K562 (cell line): ENCODE measurements at regions not wholly inside any gene's neighbourhood (a gene's known extent, or its start where the extent isn't known, plus 50 kb on each side); places are given as distances from the start of the nearest gene placed in this dataset.

Source experiments
- ARID1B ChIP-seq: fragments of 450-650 bp; IDR thresholded peaks from 2 replicates; pipeline ENCODE4 v1.6.1; 2016; ENCODE audit warnings: antibody characterized with exemption, mild to moderate bottlenecking, inconsistent platforms
- DMBX1 ChIP-seq: fragments of 250-450 bp; sonication (Bioruptor Pico); IDR thresholded peaks from 2 replicates; pipeline ENCODE4 v1.8.0; 2022; ENCODE audit warnings: inconsistent platforms, mild to moderate bottlenecking, moderate library complexity, borderline replicate concordance
- HDAC3 ChIP-seq: fragments of 450-650 bp; IDR thresholded peaks from 2 replicates; pipeline ENCODE4 v1.6.1; 2018; ENCODE audit warnings: borderline replicate concordance, mild to moderate bottlenecking, moderate library complexity; ENCODE audit not compliant: partially characterized antibody
- HMGN3 ChIP-seq: IDR thresholded peaks from 2 replicates; pipeline ENCODE4 v1.6.1; 2011; ENCODE audit warnings: borderline replicate concordance, low read depth, mild to moderate bottlenecking, mixed read lengths, low read length; ENCODE audit not compliant: insufficient read length; ENCODE audit errors: extremely low read depth
- JUND ChIP-seq, 2 experiments: IDR thresholded peaks; 2 replicates in 1 of 2; 3 replicates in 1 of 2; pipeline ENCODE4 v1.6.1; 2011; ENCODE audit warnings: borderline replicate concordance in 2 of 2, low read depth in 2 of 2, low read length in 2 of 2, improper control_type of control experiment in 1 of 2, missing biosample characterization in 1 of 2, missing genetic modification characterization in 1 of 2, missing genetic modification reagents in 1 of 2
- KDM2B ChIP-seq: fragments of 250-450 bp; sonication (Bioruptor Pico); IDR thresholded peaks from 2 replicates; pipeline ENCODE4 v1.8.0; 2021; ENCODE audit warnings: mild to moderate bottlenecking, moderate library complexity
- NFATC3 ChIP-seq: fragments of 450-650 bp; IDR thresholded peaks from 2 replicates; pipeline ENCODE4 v1.6.1; 2017; ENCODE audit warnings: mild to moderate bottlenecking
- TEAD4 ChIP-seq, 2 experiments: sonication (generic) in 1 of 2; formaldehyde crosslinking in 1 of 2; IDR thresholded peaks; 2 replicates each; pipeline versions ENCODE4 v1.6.1 to v1.8.0; 2012 to 2022; ENCODE audit warnings: borderline replicate concordance in 1 of 2, inconsistent platforms in 1 of 2, low read length in 1 of 2, mild to moderate bottlenecking in 1 of 2, missing genetic modification reagents in 1 of 2
- XRCC4 ChIP-seq: IDR thresholded peaks from one replicate; pipeline ENCODE4 v1.6.1; 2011; ENCODE audit not compliant: insufficient read depth, insufficient read length; ENCODE audit errors: extremely low read depth
- ZBTB9 ChIP-seq: fragments of 450-650 bp; formaldehyde crosslinking; IDR thresholded peaks from 2 replicates; pipeline ENCODE4 v1.4.0; 2020; ENCODE audit warnings: mild to moderate bottlenecking, moderate library complexity
- ZNF766 ChIP-seq: fragments of 200-800 bp; sonication (Bioruptor generic); conservative IDR thresholded peaks from 2 replicates; pipeline ENCODE4 v1.6.1; 2016; ENCODE audit warnings: missing genetic modification characterization, missing compliant biosample characterization
- TF ChIP-seq, protein P1 (sequence below): sonication (generic); formaldehyde crosslinking; IDR thresholded peaks from 2 replicates; pipeline ENCODE4 v1.8.1; 2023; ENCODE audit warnings: mild to moderate bottlenecking, missing genetic modification reagents

DNA sequence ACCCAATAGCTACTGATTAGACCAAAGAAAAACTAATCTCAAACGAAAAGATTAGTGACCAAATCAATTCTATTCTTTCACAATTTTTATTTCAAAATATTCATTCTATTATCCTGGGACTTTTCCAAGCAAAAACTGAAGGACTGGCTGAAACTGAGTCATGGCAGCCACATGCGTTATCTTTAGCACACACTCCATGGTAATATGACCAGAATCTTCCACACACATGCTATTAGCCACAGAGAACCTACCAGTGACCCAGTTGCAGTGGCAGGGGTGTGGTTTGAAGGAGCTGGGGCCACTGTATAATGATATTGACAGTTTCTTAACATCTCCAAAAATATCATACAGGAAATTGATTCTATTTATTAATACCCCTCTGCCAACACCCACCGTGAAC, 154.8 kb upstream of the ABI3BP start (continued):
- TF ChIP-seq ZBTB9 (CRISPR knock-in tag) (peak; percentile 55; the same call in 1 of the 2 replicates), HMGN3 (no peak), HDAC3 (no peak), KDM2B (CRISPR knock-in tag) (no peak), TEAD4 (IDR thresholded peaks at IDR 0.05; ENCODE audit: low read length) (peak; percentile 73), TEAD4 (CRISPR knock-in tag; IDR thresholded peaks at IDR 0.05; ENCODE audit: borderline replicate concordance) (no peak), XRCC4 (no peak), DMBX1 (peak; percentile 72; the same call in 1 of the 2 replicates), ARID1B (peak; percentile 80), ZNF766 (CRISPR knock-in tag) (0 out of 2 replicates have a peak, but pooled peaks have one; percentile 34), NFATC3 (no peak), JUND (IDR thresholded peaks at IDR 0.05; ENCODE audit: borderline replicate concordance, low read depth, low read length) (peak; percentile 68; the same call in 1 of the 2 replicates), JUND (tag; IDR thresholded peaks at IDR 0.05; ENCODE audit: borderline replicate concordance, low read depth, low read length) (peak; percentile 61; the same call in 1 of the 3 replicates)
- TF ChIP-seq, protein P1, sequence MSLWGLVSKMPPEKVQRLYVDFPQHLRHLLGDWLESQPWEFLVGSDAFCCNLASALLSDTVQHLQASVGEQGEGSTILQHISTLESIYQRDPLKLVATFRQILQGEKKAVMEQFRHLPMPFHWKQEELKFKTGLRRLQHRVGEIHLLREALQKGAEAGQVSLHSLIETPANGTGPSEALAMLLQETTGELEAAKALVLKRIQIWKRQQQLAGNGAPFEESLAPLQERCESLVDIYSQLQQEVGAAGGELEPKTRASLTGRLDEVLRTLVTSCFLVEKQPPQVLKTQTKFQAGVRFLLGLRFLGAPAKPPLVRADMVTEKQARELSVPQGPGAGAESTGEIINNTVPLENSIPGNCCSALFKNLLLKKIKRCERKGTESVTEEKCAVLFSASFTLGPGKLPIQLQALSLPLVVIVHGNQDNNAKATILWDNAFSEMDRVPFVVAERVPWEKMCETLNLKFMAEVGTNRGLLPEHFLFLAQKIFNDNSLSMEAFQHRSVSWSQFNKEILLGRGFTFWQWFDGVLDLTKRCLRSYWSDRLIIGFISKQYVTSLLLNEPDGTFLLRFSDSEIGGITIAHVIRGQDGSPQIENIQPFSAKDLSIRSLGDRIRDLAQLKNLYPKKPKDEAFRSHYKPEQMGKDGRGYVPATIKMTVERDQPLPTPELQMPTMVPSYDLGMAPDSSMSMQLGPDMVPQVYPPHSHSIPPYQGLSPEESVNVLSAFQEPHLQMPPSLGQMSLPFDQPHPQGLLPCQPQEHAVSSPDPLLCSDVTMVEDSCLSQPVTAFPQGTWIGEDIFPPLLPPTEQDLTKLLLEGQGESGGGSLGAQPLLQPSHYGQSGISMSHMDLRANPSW = no peak
